Muscle of leg (tissue), 3 donors: ENCODE measurements at regions not wholly inside any gene's neighbourhood (a gene's known extent, or its start where the extent isn't known, plus 50 kb on each side); places are given as distances from the start of the nearest gene placed in this dataset.
"Not testable (repeated sequence)": the region's sequence is repeated elsewhere in the genome, so short reads cannot be mapped to it uniquely, and the experiment has no call there.

ENCODE experiments used
- DNase-seq: peaks from one replicate; pipeline ENCODE4 v3.0.0; 2013
- H3K27ac ChIP-seq: one replicate; pipeline ENCODE4 v1.5.1; 2013; ENCODE audit warnings: mild to moderate bottlenecking, low read length, control low read depth
- H3K27me3 ChIP-seq: one replicate; pipeline ENCODE4 v1.6.1; 2013; ENCODE audit warnings: low read length; ENCODE audit not compliant: control insufficient read depth, insufficient read depth
- H3K36me3 ChIP-seq: one replicate; pipeline ENCODE4 v1.6.1; 2013; ENCODE audit warnings: low read length; ENCODE audit not compliant: control insufficient read depth, insufficient read depth
- H3K4me1 ChIP-seq: one replicate; pipeline ENCODE4 v1.6.1; 2013; ENCODE audit warnings: low read length; ENCODE audit not compliant: control insufficient read depth, insufficient read depth
- H3K4me3 ChIP-seq: one replicate; pipeline ENCODE4 v1.5.1; 2013; ENCODE audit warnings: low read length, control low read depth
- H3K9me3 ChIP-seq: replicated peaks from 2 replicates; pipeline ENCODE4 v1.6.1; 2013; ENCODE audit warnings: low read depth, low read length; ENCODE audit not compliant: control insufficient read depth
- WGBS: methylation state at CpG from one replicate; pipeline ENCODE4 v1.1.5; 2013; ENCODE audit warnings: missing lambda C conversion rate; ENCODE audit not compliant: insufficient coverage; 5-methylcytosine and 5-hydroxymethylcytosine counted together

DNA sequence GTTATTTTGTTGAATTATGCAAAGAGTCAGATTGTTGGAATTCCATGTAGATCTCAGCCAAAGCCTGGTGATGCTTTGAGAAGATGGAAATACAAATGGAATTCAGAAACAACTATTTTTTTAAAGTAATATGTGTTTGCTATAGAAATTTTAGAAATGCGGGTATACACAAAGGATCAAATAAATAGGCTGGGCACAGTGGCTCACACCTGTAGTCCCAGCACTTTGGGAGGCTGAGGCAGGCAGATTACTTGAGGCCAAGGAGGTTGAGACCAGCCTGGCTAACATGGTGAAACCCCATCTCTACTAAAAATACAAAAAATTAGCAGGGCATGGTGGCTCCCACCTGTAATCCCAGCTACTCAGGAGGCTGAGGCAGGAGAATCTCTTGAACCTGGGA lies 155.1 kb downstream of the MYCN start:
- no CpG with 5 or more reads among the region's 1 CpG for WGBS
- H3K4me1 ChIP-seq, H3K9me3 ChIP-seq, H3K4me3 ChIP-seq, H3K27me3 ChIP-seq, H3K27ac ChIP-seq, DNase-seq, H3K36me3 ChIP-seq: not testable (repeated sequence)

DNA sequence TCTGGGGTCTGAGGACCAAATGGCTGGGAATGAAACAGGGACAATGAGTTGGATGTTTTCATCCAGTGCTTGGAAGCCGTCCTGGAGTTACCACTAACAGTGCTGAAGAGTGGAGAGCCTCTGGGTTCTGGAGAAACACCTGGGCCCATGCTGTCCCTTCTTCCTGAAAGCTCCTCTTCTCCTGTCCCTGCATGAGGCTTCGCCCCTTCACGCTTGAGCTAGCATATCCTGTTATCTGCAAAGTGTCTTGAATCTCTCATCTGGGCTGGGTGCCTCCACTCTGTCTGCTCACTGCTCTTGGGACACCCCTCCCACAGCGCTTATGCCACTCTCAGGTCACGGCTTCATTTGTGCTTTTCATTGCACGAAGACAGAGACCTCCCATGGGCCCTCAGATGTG lies 154.5 kb downstream of the MYCN start:
- Histone ChIP-seq H3K27me3 (no peaks in the 10 kb centered on the region), H3K27ac (no peak overlapping the region), H3K36me3 (no peaks in the 10 kb centered on the region), H3K9me3 (no peaks in the 10 kb centered on the region), H3K4me3 (no peak overlapping the region), H3K4me1 (peaks cover 7% of the 10 kb centered on the region)
- DNase-seq = no peak
- 81% methylated on average over 3 of the region's 6 CpGs for WGBS

DNA sequence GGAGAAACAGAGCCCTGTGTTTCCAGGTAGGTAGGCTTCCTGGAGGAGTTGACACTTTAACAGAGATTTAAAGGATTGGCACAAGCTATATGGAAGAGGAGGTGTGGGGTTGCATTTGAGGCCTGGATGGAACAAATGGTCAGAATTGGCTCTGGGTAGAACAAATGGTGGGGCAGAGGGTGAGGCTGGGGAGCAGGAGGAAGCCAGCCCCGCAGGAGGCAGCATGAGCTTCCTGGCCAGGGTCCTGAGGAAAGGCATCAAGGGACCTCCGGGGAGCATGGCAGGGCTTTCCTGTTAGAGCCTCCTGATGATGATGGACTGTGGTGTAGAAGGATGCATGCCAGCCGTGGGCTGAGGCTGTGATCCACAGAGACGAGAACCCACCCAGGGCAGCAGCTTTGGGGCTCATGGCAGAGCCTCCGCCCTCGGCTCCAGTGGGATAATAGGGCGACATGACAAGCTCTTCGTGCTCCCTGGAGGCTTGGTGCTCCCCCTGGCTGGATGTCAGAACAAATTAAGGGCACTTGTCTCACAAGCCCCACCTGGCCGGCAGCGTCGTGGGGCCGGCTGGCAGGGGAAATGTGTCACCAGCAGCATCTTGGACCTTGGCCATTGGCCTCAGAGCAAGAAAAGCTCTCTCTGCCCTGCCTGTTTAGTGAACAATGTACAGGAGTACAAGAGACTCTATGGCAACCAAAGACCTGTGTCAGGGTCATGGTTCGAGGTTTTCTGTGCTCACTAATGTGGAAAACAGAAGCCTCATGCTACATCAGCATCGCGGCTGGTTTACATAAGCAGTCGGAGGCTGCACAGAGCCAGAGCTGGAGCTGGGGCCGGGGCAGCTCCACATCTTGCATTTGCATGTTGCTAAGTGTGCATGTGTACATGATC lies 153.5 kb downstream of the MYCN start:
- WGBS = 25% methylated on average over 8 of the region's 17 CpGs
- H3K36me3 ChIP-seq = no peaks in the 10 kb centered on the region
- H3K27me3 ChIP-seq = no peaks in the 10 kb centered on the region
- DNase-seq = peak; percentile 23
- H3K4me3 ChIP-seq = no peak overlapping the region
- H3K4me1 ChIP-seq = peaks cover 7% of the 10 kb centered on the region
- H3K9me3 ChIP-seq = no peaks in the 10 kb centered on the region
- H3K27ac ChIP-seq = no peak overlapping the region

DNA sequence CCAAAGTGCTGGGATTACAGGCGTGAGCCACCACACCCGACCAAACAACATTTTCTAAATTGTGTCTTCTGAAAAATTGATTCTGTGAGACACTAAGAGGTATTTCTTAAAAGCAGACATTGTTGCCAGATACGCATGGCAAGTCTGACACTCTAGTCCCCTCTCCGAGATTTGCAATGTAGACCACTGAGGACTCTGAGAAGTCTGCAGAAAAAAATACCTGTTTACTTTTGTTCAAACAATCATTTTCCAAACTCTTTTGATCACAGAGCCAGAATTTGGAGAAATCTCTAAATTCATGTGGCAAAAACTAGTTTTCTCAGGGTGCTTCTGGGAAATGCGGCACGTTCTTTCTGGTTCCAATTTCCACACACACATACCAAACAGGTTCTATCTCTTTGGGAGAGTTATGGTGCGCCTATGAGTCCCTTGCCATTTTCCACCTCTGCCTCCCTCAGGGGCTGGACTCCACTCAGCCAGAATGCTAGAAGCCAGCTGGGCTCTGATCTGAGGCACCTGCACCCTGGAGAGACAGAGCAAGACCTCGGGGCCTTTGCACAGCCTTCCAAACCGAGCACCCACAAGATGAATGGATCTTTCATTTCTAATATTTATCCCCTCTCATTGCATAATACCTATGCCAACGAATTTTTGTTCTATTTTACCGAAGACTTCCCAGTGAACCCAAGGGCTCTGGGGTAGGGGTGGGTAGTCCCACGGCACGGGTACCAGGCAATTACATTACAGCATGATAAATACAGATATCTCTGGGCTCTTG lies 152.7 kb downstream of the MYCN start:
- DNase-seq = no peak
- 96% methylated on average over 4 of the region's 13 CpGs for WGBS
- H3K4me1 ChIP-seq = peaks cover 7% of the 10 kb centered on the region

DNA sequence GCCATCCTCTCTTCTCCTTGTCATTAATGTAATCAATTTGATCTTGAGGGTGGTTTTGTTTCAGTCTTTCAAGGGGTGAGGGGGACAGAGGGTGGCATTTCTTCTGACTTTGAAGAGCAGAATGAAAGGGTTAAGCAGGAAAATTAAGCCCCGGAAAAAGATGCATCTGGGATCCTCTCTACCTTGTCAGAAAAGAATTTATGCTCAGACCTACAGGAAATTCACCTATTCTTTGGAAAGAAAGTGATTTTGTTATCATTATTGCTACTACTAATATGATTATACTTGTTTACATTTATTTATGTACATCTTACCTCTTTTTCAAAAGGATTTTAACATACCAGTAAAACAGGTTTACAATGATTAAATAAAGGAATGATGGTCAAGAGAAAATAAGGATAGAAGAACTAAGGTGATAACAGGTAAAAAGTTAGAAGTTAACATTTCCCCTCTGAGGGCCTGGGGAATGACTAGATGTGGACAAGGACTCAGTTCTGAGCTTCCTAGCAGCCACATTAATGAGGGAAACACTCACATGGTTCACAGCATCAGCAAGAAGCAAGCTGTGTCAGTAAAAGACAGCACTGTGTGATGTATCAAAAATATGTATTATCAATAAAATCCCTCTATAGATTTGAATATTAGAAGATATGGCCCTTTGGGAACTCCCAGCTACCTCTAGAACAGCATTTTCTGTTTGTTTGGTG lies 151.4 kb downstream of the MYCN start:
- Histone ChIP-seq H3K4me3 (no peak overlapping the region), H3K9me3 (no peaks in the 10 kb centered on the region), H3K27ac (no peak overlapping the region), H3K27me3 (no peaks in the 10 kb centered on the region), H3K36me3 (no peaks in the 10 kb centered on the region), H3K4me1 (peaks cover 7% of the 10 kb centered on the region)
- no CpG with 5 or more reads among the region's 1 CpG for WGBS
- DNase-seq = no peak

More for the DNA sequence above, 152.7 kb downstream of the MYCN start:
- Histone ChIP-seq H3K36me3 (no peaks in the 10 kb centered on the region), H3K27ac (no peak overlapping the region), H3K9me3 (no peaks in the 10 kb centered on the region), H3K27me3 (no peaks in the 10 kb centered on the region), H3K4me3 (no peak overlapping the region)

DNA sequence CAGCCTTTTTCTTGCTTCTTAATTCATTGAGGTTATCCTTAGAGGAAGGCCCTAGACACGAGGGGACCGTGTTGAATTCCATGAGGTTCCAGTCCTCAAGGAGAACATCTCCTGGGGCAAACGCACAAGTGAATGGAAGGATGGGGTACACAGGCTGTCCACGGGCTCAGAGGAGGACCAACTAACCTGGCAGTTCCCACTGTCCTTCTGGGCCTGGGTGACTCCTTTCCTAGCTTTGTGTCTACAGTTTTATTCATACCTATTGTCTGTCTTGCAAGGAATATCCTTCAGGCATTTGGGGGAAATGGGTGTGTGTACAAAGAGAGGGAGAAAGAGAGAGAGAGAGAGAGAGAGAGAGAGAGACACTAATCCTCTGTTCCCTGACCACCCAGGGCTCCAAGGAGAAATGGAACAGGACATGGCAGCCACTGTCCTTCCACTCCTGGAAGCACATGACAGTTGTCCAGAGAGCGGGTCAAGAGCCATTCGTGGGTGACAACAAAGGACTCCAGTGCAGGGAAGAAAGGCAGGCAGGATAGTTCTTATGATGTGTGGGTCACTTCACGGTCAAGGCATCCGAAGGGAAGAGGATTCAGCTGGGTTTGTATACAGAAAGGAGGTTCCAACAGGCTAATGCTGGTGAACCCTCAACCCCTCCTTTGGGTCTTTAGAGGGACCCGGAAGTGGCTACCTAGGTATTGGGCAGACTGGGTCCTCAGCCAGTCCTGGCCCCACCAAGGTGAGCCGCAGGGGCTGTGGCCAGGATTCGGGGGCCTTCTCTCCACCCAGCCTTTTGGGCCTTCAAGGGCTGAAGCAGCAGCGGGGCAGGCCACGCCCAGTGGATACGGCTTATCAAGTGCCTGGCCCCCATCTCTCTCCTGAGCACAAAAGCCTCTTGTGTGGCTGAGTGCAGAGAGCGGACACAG lies 150.6 kb downstream of the MYCN start:
- H3K27me3 ChIP-seq = no peaks in the 10 kb centered on the region
- no peak for DNase-seq
- H3K4me3 ChIP-seq = no peak overlapping the region
- 86% methylated on average over 10 of the region's 15 CpGs for WGBS
- no peak overlapping the region for H3K27ac ChIP-seq
- no peaks in the 10 kb centered on the region for H3K9me3 ChIP-seq
- peaks cover 7% of the 10 kb centered on the region for H3K4me1 ChIP-seq
- H3K36me3 ChIP-seq = no peaks in the 10 kb centered on the region

DNA sequence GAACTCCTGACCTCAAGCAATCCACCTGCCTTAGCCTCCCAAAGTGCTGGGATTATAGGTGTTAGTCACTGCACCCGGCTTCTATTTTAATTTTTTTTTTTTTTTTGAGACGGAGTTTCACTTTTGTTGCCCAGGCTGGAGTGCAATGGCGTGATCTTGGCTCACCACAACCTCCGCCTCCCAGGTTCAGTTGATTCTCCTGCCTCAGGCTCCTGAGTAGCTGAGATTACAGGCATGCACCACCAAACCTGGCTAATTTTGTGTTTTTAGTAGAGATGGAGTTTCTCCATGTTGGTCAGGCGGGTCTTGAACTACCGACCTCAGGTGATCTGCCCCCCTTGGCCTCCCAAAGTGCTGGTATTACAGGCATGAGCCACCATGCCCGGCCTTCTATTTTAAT lies 149.1 kb downstream of the MYCN start:
- H3K4me1 ChIP-seq, H3K27me3 ChIP-seq, H3K36me3 ChIP-seq, DNase-seq, H3K9me3 ChIP-seq, H3K4me3 ChIP-seq, H3K27ac ChIP-seq: not testable (repeated sequence)
- 60% methylated on average over 2 of the region's 7 CpGs for WGBS

DNA sequence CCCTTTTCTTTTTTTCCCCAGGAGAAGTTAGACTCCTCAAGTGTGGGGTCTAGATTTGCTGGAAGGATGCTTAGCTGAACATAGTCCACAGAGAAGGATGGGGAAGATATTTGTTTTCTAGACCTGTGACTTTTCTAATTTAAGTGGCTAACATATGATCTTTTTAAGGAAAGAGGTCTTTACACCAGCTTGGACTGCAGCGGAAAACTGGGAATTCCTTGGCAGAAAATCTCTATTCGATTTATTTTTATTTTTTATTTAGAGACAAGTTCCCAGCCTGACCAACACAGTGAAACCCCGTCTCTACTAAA lies 148.4 kb downstream of the MYCN start:
- Histone ChIP-seq H3K4me1 (peaks cover under 1% of the 10 kb centered on the region), H3K27ac (no peak overlapping the region), H3K4me3 (no peak overlapping the region), H3K27me3 (peaks cover 2% of the 10 kb centered on the region), H3K9me3 (no peaks in the 10 kb centered on the region), H3K36me3 (no peaks in the 10 kb centered on the region)
- no peak for DNase-seq
- WGBS = no CpG with 5 or more reads among the region's 3 CpGs

DNA sequence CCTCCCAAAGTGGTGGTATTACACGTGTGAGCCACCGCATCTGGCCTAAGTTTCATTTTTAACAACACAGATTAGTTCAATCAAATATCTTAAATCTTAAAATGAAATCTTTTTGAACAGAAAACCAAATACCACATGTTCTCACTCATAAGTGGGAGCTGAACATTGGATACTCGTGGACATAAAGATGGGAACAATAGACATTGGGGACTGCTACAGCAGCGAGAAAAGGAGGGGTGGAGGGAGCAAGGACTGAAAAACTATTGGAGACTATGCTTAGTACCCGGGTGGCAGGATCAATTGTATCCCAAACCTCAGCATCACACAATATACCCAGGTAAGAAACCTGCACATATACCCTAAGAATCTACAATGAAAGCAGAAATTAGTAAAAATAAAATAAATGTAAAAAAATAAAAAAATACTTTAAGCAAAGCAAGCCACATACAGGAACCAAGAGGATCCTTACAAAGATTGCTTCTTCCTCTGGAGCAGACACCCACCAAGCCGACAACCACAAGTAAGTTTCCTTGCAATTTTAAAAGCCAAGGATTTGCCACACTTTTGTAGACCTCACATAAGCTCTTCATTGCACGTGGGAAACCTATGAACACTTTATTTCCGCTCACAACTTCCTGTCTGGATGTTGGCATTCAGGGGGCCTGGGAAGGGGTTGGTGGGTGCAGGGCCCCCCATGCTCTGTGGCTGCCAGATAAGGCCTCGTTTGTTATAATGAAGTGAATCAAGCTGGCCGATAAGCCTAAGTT lies 147.9 kb downstream of the MYCN start:
- peaks cover 2% of the 10 kb centered on the region for H3K27me3 ChIP-seq
- no peak overlapping the region for H3K27ac ChIP-seq
- no peak for DNase-seq
- H3K9me3 ChIP-seq = no peaks in the 10 kb centered on the region
- H3K4me1 ChIP-seq = no peaks in the 10 kb centered on the region
- no peak overlapping the region for H3K4me3 ChIP-seq
- 43% methylated on average over 1 of the region's 10 CpGs for WGBS
- H3K36me3 ChIP-seq = no peaks in the 10 kb centered on the region
